SK-N-SH treated with all-trans-retinoic acid at 6 μM for 48 hours (cell line): ENCODE measurements at regions not wholly inside any gene's neighbourhood (a gene's known extent, or its start where the extent isn't known, plus 50 kb on each side); places are given as distances from the start of the nearest gene placed in this dataset.

Experiments used
- ARNTL ChIP-seq: fragments of 450-650 bp; formaldehyde crosslinking; IDR thresholded peaks from 2 replicates; pipeline ENCODE4 v1.5.0; 2020; ENCODE audit warnings: low read depth, mild to moderate bottlenecking, moderate library complexity, borderline replicate concordance
- ESRRG ChIP-seq: fragments of 250-450 bp; sonication (Bioruptor Pico); IDR thresholded peaks from 2 replicates; pipeline ENCODE4 v1.6.1; 2021; ENCODE audit warnings: mild to moderate bottlenecking
- ISL1 ChIP-seq: fragments of 250-450 bp; sonication (Bioruptor Pico); IDR thresholded peaks from 2 replicates; pipeline ENCODE4 v2.1.2; 2022; ENCODE audit warnings: mild to moderate bottlenecking, moderate library complexity
- OSR1 ChIP-seq: fragments of 250-450 bp; sonication (Bioruptor Pico); IDR thresholded peaks from 2 replicates; pipeline ENCODE4 v1.8.0; 2022; ENCODE audit warnings: moderate library complexity, mild to moderate bottlenecking, inconsistent platforms
- RARB ChIP-seq: fragments of 250-450 bp; sonication (Bioruptor Pico); IDR thresholded peaks from 2 replicates; pipeline ENCODE4 v1.8.0; 2021; ENCODE audit warnings: mild to moderate bottlenecking, moderate library complexity
- SNAI2 ChIP-seq: fragments of 250-450 bp; sonication (Bioruptor Pico); IDR thresholded peaks from 2 replicates; pipeline ENCODE4 v1.5.0; 2020; ENCODE audit warnings: mild to moderate bottlenecking, moderate library complexity
- TCF4 ChIP-seq: fragments of 250-450 bp; sonication (Bioruptor Pico); IDR thresholded peaks from 2 replicates; pipeline ENCODE4 v1.8.0; 2021; ENCODE audit warnings: mild to moderate bottlenecking, moderate library complexity, borderline replicate concordance
- ZFP3 ChIP-seq: fragments of 250-450 bp; sonication (Bioruptor Pico); IDR thresholded peaks from 2 replicates; pipeline ENCODE4 v1.5.0; 2020; ENCODE audit warnings: mild to moderate bottlenecking, moderate library complexity
- ZNF565 ChIP-seq: fragments of 450-650 bp; formaldehyde crosslinking; conservative IDR thresholded peaks from 2 replicates; pipeline ENCODE4 v1.5.0; 2020; ENCODE audit warnings: low read depth, mild to moderate bottlenecking, moderate library complexity
- TF ChIP-seq, protein P1 (sequence below): fragments of 250-450 bp; sonication (Bioruptor Pico); IDR thresholded peaks from 2 replicates; pipeline ENCODE4 v1.5.1; 2021; ENCODE audit warnings: mild to moderate bottlenecking, moderate library complexity
- TF ChIP-seq, protein P2 (sequence below): fragments of 250-450 bp; sonication (Bioruptor Pico); IDR thresholded peaks from 2 replicates; pipeline ENCODE4 v1.8.0; 2020; ENCODE audit warnings: mild to moderate bottlenecking, moderate library complexity, borderline replicate concordance

DNA sequence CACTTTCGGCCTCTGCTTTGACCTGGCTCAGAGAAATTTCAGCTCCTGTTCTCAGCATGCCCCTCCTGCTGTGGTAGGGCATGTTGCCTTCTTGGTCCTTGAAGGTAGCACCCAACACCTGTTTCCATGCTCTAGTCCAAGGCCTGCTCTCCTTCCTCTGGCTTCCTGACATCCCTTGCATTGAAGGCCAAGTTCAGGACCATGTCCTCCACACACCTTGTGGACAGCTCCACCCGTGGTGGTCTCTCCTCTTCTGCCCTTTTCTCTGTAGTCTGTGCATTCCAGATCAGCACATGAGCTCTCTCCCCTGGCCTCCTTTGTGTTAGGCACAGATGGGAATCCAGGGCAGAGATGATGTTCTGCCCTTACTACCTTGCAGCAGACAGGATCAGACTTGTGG is 225.3 kb downstream of the ADAMTS15 start:
- no peak for TF ChIP-seq TCF4 (CRISPR knock-in tag)
- no peak for TF ChIP-seq ZFP3 (CRISPR knock-in tag)
- no peak for TF ChIP-seq OSR1 (CRISPR knock-in tag)
- TF ChIP-seq, protein P1, sequence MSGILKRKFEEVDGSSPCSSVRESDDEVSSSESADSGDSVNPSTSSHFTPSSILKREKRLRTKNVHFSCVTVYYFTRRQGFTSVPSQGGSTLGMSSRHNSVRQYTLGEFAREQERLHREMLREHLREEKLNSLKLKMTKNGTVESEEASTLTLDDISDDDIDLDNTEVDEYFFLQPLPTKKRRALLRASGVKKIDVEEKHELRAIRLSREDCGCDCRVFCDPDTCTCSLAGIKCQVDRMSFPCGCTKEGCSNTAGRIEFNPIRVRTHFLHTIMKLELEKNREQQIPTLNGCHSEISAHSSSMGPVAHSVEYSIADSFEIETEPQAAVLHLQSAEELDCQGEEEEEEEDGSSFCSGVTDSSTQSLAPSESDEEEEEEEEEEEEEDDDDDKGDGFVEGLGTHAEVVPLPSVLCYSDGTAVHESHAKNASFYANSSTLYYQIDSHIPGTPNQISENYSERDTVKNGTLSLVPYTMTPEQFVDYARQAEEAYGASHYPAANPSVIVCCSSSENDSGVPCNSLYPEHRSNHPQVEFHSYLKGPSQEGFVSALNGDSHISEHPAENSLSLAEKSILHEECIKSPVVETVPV (CRISPR knock-in tag): no peak
- TF ChIP-seq, protein P2, sequence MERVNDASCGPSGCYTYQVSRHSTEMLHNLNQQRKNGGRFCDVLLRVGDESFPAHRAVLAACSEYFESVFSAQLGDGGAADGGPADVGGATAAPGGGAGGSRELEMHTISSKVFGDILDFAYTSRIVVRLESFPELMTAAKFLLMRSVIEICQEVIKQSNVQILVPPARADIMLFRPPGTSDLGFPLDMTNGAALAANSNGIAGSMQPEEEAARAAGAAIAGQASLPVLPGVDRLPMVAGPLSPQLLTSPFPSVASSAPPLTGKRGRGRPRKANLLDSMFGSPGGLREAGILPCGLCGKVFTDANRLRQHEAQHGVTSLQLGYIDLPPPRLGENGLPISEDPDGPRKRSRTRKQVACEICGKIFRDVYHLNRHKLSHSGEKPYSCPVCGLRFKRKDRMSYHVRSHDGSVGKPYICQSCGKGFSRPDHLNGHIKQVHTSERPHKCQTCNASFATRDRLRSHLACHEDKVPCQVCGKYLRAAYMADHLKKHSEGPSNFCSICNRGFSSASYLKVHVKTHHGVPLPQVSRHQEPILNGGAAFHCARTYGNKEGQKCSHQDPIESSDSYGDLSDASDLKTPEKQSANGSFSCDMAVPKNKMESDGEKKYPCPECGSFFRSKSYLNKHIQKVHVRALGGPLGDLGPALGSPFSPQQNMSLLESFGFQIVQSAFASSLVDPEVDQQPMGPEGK (CRISPR knock-in tag): no peak
- no peak for TF ChIP-seq ESRRG (CRISPR knock-in tag)
- TF ChIP-seq RARB (CRISPR knock-in tag): no peak
- no peak for TF ChIP-seq ISL1 (CRISPR knock-in tag)
- TF ChIP-seq SNAI2 (CRISPR knock-in tag): no peak
- TF ChIP-seq ARNTL (CRISPR knock-in tag): no peak
- no peak for TF ChIP-seq ZNF565
